K562 (cell line): ENCODE measurements at regions not wholly inside any gene's neighbourhood (a gene's known extent, or its start where the extent isn't known, plus 50 kb on each side); places are given as distances from the start of the nearest gene placed in this dataset.

Experiments
- ATAC-seq: fragments of 200-7000 bp; cut with Tn5 transposase; 3 replicates; pipeline ENCODE4 v1.9.1; 2020; ENCODE audit warnings: moderate library complexity
- BruUV-seq: library from RNA; stranded (reverse); fragments of 400-500 nt; replicated peaks from 2 replicates; lab custom pipeline; 2021; lab: Mats Ljungman, UMichigan
- CTCF ChIA-PET: fragments of 300-600 bp; formaldehyde crosslinking; extraction: SDS; loops from one replicate; lab custom pipeline; 2021; ENCODE audit warnings: low intra/inter-chr PET ratio; lab: Yijun Ruan, JAX
- POLR2A ChIA-PET: fragments of 300-600, 350-650 bp; sonication (Branson Sonifier 250); formaldehyde crosslinking; extraction: SDS; loops from one replicate; lab custom pipeline; 2021; ENCODE audit warnings: antibody characterized with exemption, inconsistent platforms; lab: Yijun Ruan, JAX
- DNase-seq, 4 experiments: peaks; one replicate each; pipeline versions ENCODE4 v3.0.0 to v3.0.0-alpha.2; 2011 to 2018; ENCODE audit warnings: low spot score in 3 of 4, mixed read lengths in 3 of 4; ENCODE audit errors: extremely low read depth in 1 of 4
- FAIRE-seq: peaks from 2 replicates; lab custom pipeline; 2011; peaks lifted over from hg19 to GRCh38; lab: Jason Lieb, UNC
- H2AFZ ChIP-seq: 2 replicates; pipeline ENCODE4 v1.6.0; 2011; ENCODE audit warnings: low read depth, low read length, control low read depth, inconsistent platforms
- H3K27ac ChIP-seq: fragments of 200-600 bp; 3 replicates; pipeline ENCODE4 v1.8.0; 2011; ENCODE audit warnings: low read depth, mild to moderate bottlenecking, control low read depth, inconsistent platforms, low read length, moderate library complexity, mixed read lengths; ENCODE audit errors: extremely low read depth
- H3K27me3 ChIP-seq, 2 experiments: fragments of 300-600 bp in 1 of 2; 2 replicates in 1 of 2; 3 replicates in 1 of 2; pipeline versions ENCODE4 v1.6.0 to v1.8.0; 2011; ENCODE audit warnings: inconsistent platforms in 2 of 2, low read length in 2 of 2, mild to moderate bottlenecking in 1 of 2, mixed read lengths in 1 of 2, moderate library complexity in 1 of 2; ENCODE audit not compliant: control insufficient read depth in 2 of 2, insufficient read depth in 2 of 2
- H3K36me3 ChIP-seq: fragments of 300-600 bp; 3 replicates; pipeline ENCODE4 v1.8.0; 2011; ENCODE audit warnings: mild to moderate bottlenecking, low read length, inconsistent platforms; ENCODE audit not compliant: control insufficient read depth, insufficient read depth
- H3K4me1 ChIP-seq, 2 experiments: fragments of 200-600 bp in 1 of 2; replicated peaks in 1 of 2; 2 replicates in 1 of 2; 3 replicates in 1 of 2; pipeline versions ENCODE4 v1.5.1 to v1.8.0; 2011; ENCODE audit warnings: inconsistent platforms in 2 of 2, low read length in 2 of 2, mild to moderate bottlenecking in 1 of 2, mixed read lengths in 1 of 2, moderate library complexity in 1 of 2; ENCODE audit not compliant: control insufficient read depth in 2 of 2, insufficient read depth in 2 of 2
- H3K4me2 ChIP-seq: 2 replicates; pipeline ENCODE4 v1.6.1; 2011; ENCODE audit warnings: low read length, control low read depth, inconsistent platforms, mixed read lengths; ENCODE audit not compliant: insufficient read depth
- H3K4me3 ChIP-seq: fragments of 200-600 bp; sonication (generic), shearing (Covaris generic); 2 replicates; pipeline ENCODE4 v1.5.1; 2016; ENCODE audit warnings: control low read depth, inconsistent platforms
- H3K79me2 ChIP-seq: fragments of 200-600 bp; 3 replicates; pipeline ENCODE4 v1.8.0; 2011; ENCODE audit warnings: low read length, inconsistent platforms; ENCODE audit not compliant: control insufficient read depth, insufficient read depth
- H3K9ac ChIP-seq, 2 experiments: 2 replicates each; pipeline versions ENCODE4 v1.6.0 to v1.6.1; 2011; ENCODE audit warnings: low read depth in 2 of 2, low read length in 2 of 2, control low read depth in 1 of 2, inconsistent platforms in 1 of 2, mild to moderate bottlenecking in 1 of 2, mixed read lengths in 1 of 2; ENCODE audit not compliant: insufficient read depth in 1 of 2
- H3K9me1 ChIP-seq: one replicate; pipeline ENCODE4 v1.6.0; 2011; ENCODE audit warnings: inconsistent platforms, mild to moderate bottlenecking, low read length, moderate library complexity; ENCODE audit not compliant: control insufficient read depth, insufficient read depth
- H3K9me3 ChIP-seq: replicated peaks from 2 replicates; pipeline ENCODE4 v1.5.1; 2011; ENCODE audit warnings: low read depth, low read length, inconsistent platforms; ENCODE audit not compliant: control insufficient read depth, insufficient read depth
- H4K20me1 ChIP-seq: replicated peaks from 2 replicates; pipeline ENCODE4 v1.6.1; 2011; ENCODE audit warnings: low read length, inconsistent platforms, mixed read lengths; ENCODE audit not compliant: control insufficient read depth, insufficient read depth
- ARID4B ChIP-seq: sonication (generic); formaldehyde crosslinking; IDR thresholded peaks from 2 replicates; pipeline ENCODE4 v1.8.0; 2022; ENCODE audit warnings: mild to moderate bottlenecking, missing genetic modification reagents
- CEBPB ChIP-seq: fragments of 450-650 bp; IDR thresholded peaks from 2 replicates; pipeline ENCODE4 v1.6.1; 2016; ENCODE audit warnings: missing genetic modification characterization, missing compliant biosample characterization
- EHMT2 ChIP-seq: fragments of 450-650 bp; IDR thresholded peaks from 2 replicates; pipeline ENCODE4 v1.6.1; 2018; ENCODE audit warnings: antibody characterized with exemption
- NCOA1 ChIP-seq: fragments of 450-650 bp; IDR thresholded peaks from 2 replicates; pipeline ENCODE4 v1.6.1; 2016; ENCODE audit warnings: low read depth
- RAD51 ChIP-seq: fragments of 450-650 bp; IDR thresholded peaks from 2 replicates; pipeline ENCODE4 v1.7.1; 2016; ENCODE audit warnings: low read depth, mild to moderate bottlenecking, borderline replicate concordance
- SAFB ChIP-seq: fragments of 200-400 bp; formaldehyde crosslinking; IDR thresholded peaks from 2 replicates; pipeline ENCODE4 v1.6.1; 2017; ENCODE audit warnings: low read depth, low read length, borderline replicate concordance
- THAP7 ChIP-seq: fragments of 250-450 bp; sonication (Bioruptor Pico); IDR thresholded peaks from 2 replicates; pipeline ENCODE4 v1.5.0; 2021
- TRIM24 ChIP-seq, 2 experiments: fragments of 450-650 bp; IDR thresholded peaks; 2 replicates each; pipeline ENCODE4 v1.6.1; 2016
- ZC3H8 ChIP-seq: fragments of 450-650 bp; IDR thresholded peaks from 2 replicates; pipeline ENCODE4 v1.6.1; 2017
- WGBS: fragments of 100-300 bp; shearing (Covaris generic); methylation state at CpG from one replicate; pipeline ENCODE4 v1.1.6; 2016; ENCODE audit warnings: low coverage, mixed read lengths; ENCODE audit not compliant: insufficient coverage; ENCODE audit errors: missing lambda C conversion rate; 5-methylcytosine and 5-hydroxymethylcytosine counted together
- in situ Hi-C: fragments of 300-500 bp; cut with MboI; formaldehyde crosslinking; loops from 4 replicates; pipeline ENCODE4 v1.15.0; 2018; ENCODE audit warnings: inconsistent platforms, mixed read lengths
- intact Hi-C: fragments of 100-400 bp; cut with micrococcal nuclease; formaldehyde crosslinking; loops from 2 replicates; pipeline ENCODE4 v1.14.2; 2022

- Histone ChIP-seq H3K27me3 (no peaks in the 10 kb centered on the region), H3K36me3 (no peaks in the 10 kb centered on the region), H3K27ac (no peak overlapping the region), H3K4me3 (no peak overlapping the region), H3K9me3 (no peaks in the 10 kb centered on the region), H3K79me2 (no peaks in the 10 kb centered on the region), H3K9ac (no peak overlapping the region), H3K4me1 (no peaks in the 10 kb centered on the region), H3K9me1 (no peaks in the 10 kb centered on the region), H2AFZ (no peak overlapping the region), H3K4me2 (no peak overlapping the region), H4K20me1 (no peaks in the 10 kb centered on the region)
- ATAC-seq: no peak
- no TSS peak for BruUV-seq
- WGBS: 0% methylated on average over 3 of the region's 3 CpGs
- TF ChIP-seq EHMT2: no peak
- no peak for TF ChIP-seq RAD51
- TF ChIP-seq NCOA1: no peak
- TF ChIP-seq CEBPB (tag): no peak
- TF ChIP-seq TRIM24 (IDR thresholded peaks at IDR 0.05): no peak
- no peak for TF ChIP-seq ZC3H8
- TF ChIP-seq THAP7 (CRISPR knock-in tag): no peak
- TF ChIP-seq ARID4B (CRISPR knock-in tag): no peak
- TF ChIP-seq SAFB: no peak
- DNase-seq: no peak
- CTCF ChIA-PET: no interaction called here
- intact Hi-C loops (no loop called here), in situ Hi-C loops (no loop called here)
- POLR2A ChIA-PET: no interaction called here
- no peak for FAIRE-seq
Measured at GRCh38 chr4:125484912-125485311, 170.2 kb downstream of the FAT4 start.
